Small intestine (tissue), 7 donors: ENCODE measurements at regions not wholly inside any gene's neighbourhood (a gene's known extent, or its start where the extent isn't known, plus 50 kb on each side); places are given as distances from the start of the nearest gene placed in this dataset.

ENCODE experiments used
- DNase-seq, 2 donors: peaks; one replicate each; pipeline versions ENCODE4 v3.0.0 to v3.0.0-alpha.2; 2013
- FAIRE-seq: peaks from 2 replicates; lab custom pipeline; 2012; peaks lifted over from hg19 to GRCh38; lab: Jason Lieb, UNC
- H3K27ac ChIP-seq, 3 donors: one replicate each; pipeline ENCODE4 v1.5.1; 2013; ENCODE audit warnings: low read length in 2 of 3, mild to moderate bottlenecking in 2 of 3, control low read depth in 1 of 3, inconsistent platforms in 1 of 3, low read depth in 1 of 3, moderate library complexity in 1 of 3
- H3K27me3 ChIP-seq, 3 donors: one replicate each; pipeline ENCODE4 v1.6.1; 2013; ENCODE audit warnings: low read length in 3 of 3, inconsistent platforms in 1 of 3; ENCODE audit not compliant: control insufficient read depth in 3 of 3, insufficient read depth in 3 of 3
- H3K36me3 ChIP-seq, 3 donors: one replicate each; pipeline ENCODE4 v1.6.1; 2013; ENCODE audit warnings: low read length in 3 of 3, inconsistent platforms in 1 of 3, low read depth in 1 of 3, mild to moderate bottlenecking in 1 of 3, moderate library complexity in 1 of 3; ENCODE audit not compliant: control insufficient read depth in 3 of 3, insufficient read depth in 2 of 3
- H3K4me1 ChIP-seq, 3 donors: one replicate each; pipeline ENCODE4 v1.6.1; 2013; ENCODE audit warnings: low read length in 2 of 3, inconsistent platforms in 1 of 3, low read depth in 1 of 3, mild to moderate bottlenecking in 1 of 3, moderate library complexity in 1 of 3; ENCODE audit not compliant: control insufficient read depth in 3 of 3, insufficient read depth in 2 of 3
- H3K4me3 ChIP-seq, 3 donors: one replicate each; pipeline ENCODE4 v1.5.1; 2013; ENCODE audit warnings: low read length in 3 of 3, control low read depth in 1 of 3, inconsistent platforms in 1 of 3, low read depth in 1 of 3, mild to moderate bottlenecking in 1 of 3, moderate library complexity in 1 of 3
- H3K9me3 ChIP-seq, 2 donors: one replicate each; pipeline ENCODE4 v1.6.1; 2013; ENCODE audit warnings: low read depth in 1 of 2, low read length in 1 of 2; ENCODE audit not compliant: control insufficient read depth in 2 of 2, insufficient read depth in 1 of 2
- WGBS, 3 donors: extraction: QIAGEN DNeasy Blood & Tissue Kit; methylation state at CpG; one replicate each; pipeline ENCODE4 v1.1.7; 2013; 5-methylcytosine and 5-hydroxymethylcytosine counted together
- donor health status: healthy with polysubstance abuse.
- donor health status: control.
- donor health status: control.
- donor health status: Bipolar disorder and iron deficiency.
- donor health status: healthy.

- 96 to 98% (median 98%) methylated on average over 2 of the region's 2 CpGs for WGBS, 3 donors
- no peak overlapping the region for H3K4me3 ChIP-seq
These were observed 101.0 kb upstream of the RIOK3 start for GRCh38 chr18:23352042-23352441.

GRCh38 chr18:23353459-23353858 lies 99.6 kb upstream of the RIOK3 start:
- DNase-seq (no peak), FAIRE-seq (no peak)
- H3K36me3 ChIP-seq, result peaks cover 0 to 15% (median 0%) of the 10 kb centered on the region in 3 donors
- no peaks in the 10 kb centered on the region for H3K9me3 ChIP-seq
- no peaks in the 10 kb centered on the region for H3K27me3 ChIP-seq
- 58 to 65% (median 65%) methylated on average over 3 of the region's 3 CpGs for WGBS, 3 donors
- no peak overlapping the region for H3K4me3 ChIP-seq
- H3K4me1 ChIP-seq, result peaks cover 5 to 24% (median 8%) of the 10 kb centered on the region in 3 donors
- H3K27ac ChIP-seq, result no peak overlapping the region

More at GRCh38 chr18:23352042-23352441, 101.0 kb upstream of the RIOK3 start:
- Histone ChIP-seq H3K27me3 (no peaks in the 10 kb centered on the region), H3K27ac (no peak overlapping the region), H3K9me3 (no peaks in the 10 kb centered on the region), H3K4me1 (peaks cover 0 to 12% (median 0%) of the 10 kb centered on the region in 3 donors), H3K36me3 (peaks cover 0 to 15% (median 0%) of the 10 kb centered on the region in 3 donors)
- FAIRE-seq (no peak), DNase-seq (no peak)

- Histone ChIP-seq H3K27ac (no peak overlapping the region), H3K36me3 (peaks cover 0 to 15% (median 0%) of the 10 kb centered on the region in 3 donors), H3K27me3 (no peaks in the 10 kb centered on the region), H3K4me1 (peaks cover 5 to 24% (median 8%) of the 10 kb centered on the region in 3 donors), H3K9me3 (no peaks in the 10 kb centered on the region), H3K4me3 (no peak overlapping the region)
- DNase-seq, result no peak
- WGBS, 3 donors, result 57 to 74% (median 70%) methylated on average over 4 of the region's 4 CpGs
- FAIRE-seq, result no peak
These were observed 98.5 kb upstream of the RIOK3 start for GRCh38 chr18:23354625-23355024.

- FAIRE-seq (no peak), DNase-seq (no peak)
- Histone ChIP-seq H3K27ac (no peak overlapping the region), H3K4me3 (no peak overlapping the region), H3K36me3 (peaks cover 0 to 15% (median 0%) of the 10 kb centered on the region in 3 donors), H3K9me3 (no peaks in the 10 kb centered on the region), H3K27me3 (no peaks in the 10 kb centered on the region), H3K4me1 (peaks cover 5 to 24% (median 8%) of the 10 kb centered on the region in 3 donors)
- WGBS, 3 donors, result 88 to 99% (median 97%) methylated on average over 6 of the region's 6 CpGs
These were observed 97.9 kb upstream of the RIOK3 start for GRCh38 chr18:23355206-23355605.

GRCh38 chr18:23356424-23356823 lies 96.7 kb upstream of the RIOK3 start:
- WGBS, 3 donors, result 66 to 79% (median 75%) methylated on average over 4 of the region's 4 CpGs

GRCh38 chr18:23356915-23357601 lies 96.0 kb upstream of the RIOK3 start:
- Histone ChIP-seq H3K27ac (peak overlapping the region in 2 of 3 donors; percentile 27 to 54), H3K4me1 (peaks cover 5 to 24% (median 8%) of the 10 kb centered on the region in 3 donors), H3K27me3 (no peaks in the 10 kb centered on the region), H3K4me3 (no peak overlapping the region), H3K36me3 (peaks cover 0 to 13% (median 0%) of the 10 kb centered on the region in 3 donors), H3K9me3 (no peaks in the 10 kb centered on the region)
- WGBS, 3 donors, result 15 to 33% (median 29%) methylated on average over 2 of the region's 2 CpGs
- DNase-seq (peak; percentile 45 to 63), FAIRE-seq (no peak)

More at GRCh38 chr18:23356424-23356823, 96.7 kb upstream of the RIOK3 start:
- no peaks in the 10 kb centered on the region for H3K9me3 ChIP-seq
- no peak overlapping the region for H3K4me3 ChIP-seq
- FAIRE-seq (no peak), DNase-seq (peak in 1 of 2 donors; percentile 68)
- peaks cover 0 to 13% (median 0%) of the 10 kb centered on the region in 3 donors for H3K36me3 ChIP-seq
- no peaks in the 10 kb centered on the region for H3K27me3 ChIP-seq
- peaks cover 5 to 24% (median 8%) of the 10 kb centered on the region in 3 donors for H3K4me1 ChIP-seq
- peak overlapping the region in 1 of 3 donors; percentile 54 for H3K27ac ChIP-seq

GRCh38 chr18:23357996-23358594 lies 95.0 kb upstream of the RIOK3 start:
- H3K9me3 ChIP-seq, result no peaks in the 10 kb centered on the region
- no peak overlapping the region for H3K4me3 ChIP-seq
- FAIRE-seq (no peak), DNase-seq (peak in 1 of 2 donors; percentile 66)
- WGBS, 3 donors, result 11 to 43% (median 41%) methylated on average over 13 of the region's 13 CpGs
- H3K27ac ChIP-seq, result peak overlapping the region in 2 of 3 donors; percentile 6 to 54
- H3K4me1 ChIP-seq, result peaks cover 5 to 24% (median 8%) of the 10 kb centered on the region in 3 donors
- H3K36me3 ChIP-seq, result peaks cover 0 to 10% (median 0%) of the 10 kb centered on the region in 3 donors
- H3K27me3 ChIP-seq, result no peaks in the 10 kb centered on the region

GRCh38 chr18:23359421-23359820 lies 93.7 kb upstream of the RIOK3 start:
- 92 to 93% (median 93%) methylated on average over 9 of the region's 9 CpGs for WGBS, 3 donors
- no peak overlapping the region for H3K4me3 ChIP-seq
- no peak for FAIRE-seq
- H3K36me3 ChIP-seq, result peaks cover 0 to 6% (median 0%) of the 10 kb centered on the region in 3 donors
- peaks cover 5 to 24% (median 8%) of the 10 kb centered on the region in 3 donors for H3K4me1 ChIP-seq
- no peaks in the 10 kb centered on the region for H3K27me3 ChIP-seq
- H3K9me3 ChIP-seq, result no peaks in the 10 kb centered on the region
- H3K27ac ChIP-seq, result no peak overlapping the region
- no peak for DNase-seq
